NCI-H82 treated with DMSO at 0.1 percent for 48 hours (cell line): ENCODE measurements at regions not wholly inside any gene's neighbourhood (a gene's known extent, or its start where the extent isn't known, plus 50 kb on each side); places are given as distances from the start of the nearest gene placed in this dataset.

ENCODE experiments used
- DNase-seq: peaks from one replicate; lab custom pipeline; 2025; ENCODE audit not compliant: unreplicated experiment; lab: John Stamatoyannopoulos, UW

DNA sequence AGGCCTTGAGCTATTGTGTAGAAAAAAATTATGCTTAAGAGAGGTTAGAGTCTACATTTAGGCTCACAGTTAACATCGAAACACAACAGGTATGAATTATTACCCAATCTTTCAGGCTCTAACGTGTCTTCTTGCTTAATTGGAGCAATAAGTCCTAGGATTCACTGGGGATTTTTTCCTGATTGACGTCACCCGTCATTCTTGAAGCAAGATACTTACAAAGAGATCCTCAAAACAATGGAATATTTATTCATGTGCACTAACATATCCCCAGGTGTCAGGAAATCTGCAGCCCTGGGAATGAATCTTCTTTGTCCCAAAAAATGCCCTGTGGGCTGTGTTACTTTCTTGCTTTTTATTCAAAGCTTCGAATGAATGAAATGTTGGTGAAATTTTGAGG, 413.5 kb downstream of the NFIB start:
- DNase-seq: no peak

DNA sequence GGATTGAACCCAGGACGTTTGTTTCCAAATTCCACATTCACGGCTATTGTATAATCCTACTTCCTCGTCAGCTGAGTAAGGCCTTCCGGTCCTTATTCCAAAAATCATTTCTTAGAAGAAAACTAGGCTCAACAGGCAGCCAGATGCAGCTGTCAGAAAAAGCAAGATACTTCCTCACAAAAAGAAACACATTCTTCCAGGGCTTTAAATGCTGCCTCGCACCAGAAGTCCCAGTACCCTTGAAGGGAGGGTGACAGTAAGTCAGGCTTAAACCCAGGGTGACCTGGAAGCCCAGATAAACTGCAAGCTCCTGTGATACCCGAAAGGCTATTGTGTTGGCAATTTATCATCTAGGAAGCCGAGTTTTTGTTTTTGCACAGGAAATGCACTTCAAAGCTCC, 414.0 kb downstream of the NFIB start:
- no peak for DNase-seq

DNA sequence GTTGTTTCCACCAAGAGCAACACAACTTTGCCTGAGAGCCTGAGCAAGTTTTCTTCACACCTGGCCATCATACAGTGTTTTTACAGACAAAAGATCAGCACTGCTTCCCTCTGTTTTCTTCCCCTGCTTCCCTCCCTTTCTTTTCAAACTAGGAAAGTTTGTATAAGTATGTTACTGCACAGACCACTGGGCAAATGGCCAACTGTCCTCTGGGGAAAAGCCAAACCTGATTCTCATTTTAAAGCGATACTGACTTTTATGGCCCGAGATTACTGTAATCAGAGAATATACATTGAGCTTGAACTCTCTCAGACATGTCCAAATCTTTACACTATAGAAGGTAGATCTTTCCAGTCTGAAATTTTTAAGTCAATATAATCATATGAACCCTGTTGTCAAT, 415.0 kb downstream of the NFIB start:
- DNase-seq: no peak

DNA sequence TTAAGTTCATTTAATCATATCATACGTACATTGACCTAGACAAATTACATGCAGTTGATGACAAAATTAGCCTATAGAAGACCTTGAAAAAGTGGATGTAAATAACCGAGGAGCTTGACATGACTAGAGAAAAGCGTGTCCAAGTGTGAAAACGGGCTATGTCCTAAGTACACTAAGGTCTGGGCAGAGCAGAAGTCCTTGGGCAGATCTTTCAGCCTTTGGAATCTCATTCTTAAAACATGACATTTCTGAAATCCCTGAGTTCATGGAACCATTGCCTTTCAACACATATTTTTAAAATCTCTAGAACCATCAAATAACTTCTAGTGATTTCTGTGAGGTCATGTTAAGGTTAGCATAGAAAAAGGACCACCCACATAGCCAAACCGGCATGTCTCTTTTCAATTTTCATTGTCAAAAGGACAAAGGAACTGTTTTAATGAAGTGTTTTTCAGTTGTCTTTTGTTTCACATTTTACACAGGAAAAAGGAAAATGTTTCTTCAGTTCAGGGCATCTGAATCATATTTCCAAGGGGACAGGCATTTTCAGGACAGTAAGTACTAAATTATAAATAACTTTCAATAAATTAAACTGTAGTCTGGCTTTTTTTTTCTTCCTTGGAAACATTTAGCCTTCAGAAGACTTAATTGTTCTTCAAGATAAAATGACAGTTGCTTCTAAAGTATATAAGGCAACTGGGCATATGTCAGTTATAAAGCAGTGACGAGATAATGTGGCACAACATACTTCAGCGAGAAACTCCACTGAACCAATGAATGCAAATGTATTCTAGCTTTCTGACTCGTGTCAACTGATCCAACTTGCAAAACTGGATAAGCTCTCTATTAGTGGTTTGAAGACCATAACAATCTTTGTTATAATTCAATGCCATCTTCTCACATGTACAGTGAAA, 416.8 kb downstream of the NFIB start:
- DNase-seq: no peak

DNA sequence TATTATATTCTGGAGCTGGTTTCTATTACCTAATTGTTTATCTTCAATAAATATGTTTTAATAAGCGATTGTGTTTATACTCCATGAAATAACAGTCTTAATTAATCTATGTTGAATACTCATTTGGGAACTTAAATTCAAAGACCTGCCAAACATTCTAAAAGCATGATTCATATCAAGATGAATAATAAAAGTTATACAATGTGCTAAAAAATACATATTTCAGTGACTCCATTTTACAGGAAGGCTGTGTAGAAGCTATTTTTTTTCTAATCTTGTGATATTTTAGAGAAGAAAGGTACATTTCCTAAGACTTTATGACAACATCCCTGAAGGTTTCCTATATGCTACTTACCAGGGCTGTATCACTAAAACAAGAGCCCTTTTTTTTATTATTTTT, 417.9 kb downstream of the NFIB start:
- DNase-seq: no peak

DNA sequence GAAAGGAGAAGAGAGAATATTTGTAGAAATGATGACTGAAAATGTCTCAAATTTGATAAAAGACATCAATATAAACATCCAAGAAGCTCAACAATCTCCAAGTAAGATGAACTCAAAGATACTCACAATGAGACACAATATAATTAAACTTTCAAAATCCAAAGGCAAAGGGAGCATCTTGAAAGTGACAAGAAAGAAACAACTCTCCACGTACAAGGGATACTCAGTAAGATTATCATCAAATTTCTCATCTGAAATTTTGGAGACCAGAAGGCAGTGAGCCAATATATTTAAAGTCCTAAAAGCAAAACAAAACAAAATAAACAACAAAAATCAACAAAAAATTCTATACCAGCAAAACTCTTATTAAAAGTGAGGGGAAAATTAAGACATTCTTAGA, 428.7 kb downstream of the NFIB start:
- DNase-seq: no peak

DNA sequence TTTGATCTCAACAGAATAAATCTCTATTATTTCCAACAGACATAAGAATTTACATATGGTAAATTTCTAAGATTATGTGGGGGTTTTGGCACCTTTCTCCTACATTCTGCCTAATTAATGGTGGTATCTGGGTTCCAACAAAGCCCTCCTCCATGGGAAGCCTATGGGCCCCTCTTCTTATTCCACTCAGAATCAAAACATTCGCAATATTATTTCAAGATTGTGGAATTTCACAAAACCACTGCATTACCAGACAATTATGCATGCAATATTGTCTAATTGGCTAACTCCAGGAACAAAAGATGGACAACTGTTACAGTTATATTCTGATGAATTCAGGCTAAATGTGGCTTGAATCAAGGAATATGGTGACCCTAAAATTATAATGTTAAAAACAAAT, 434.0 kb downstream of the NFIB start:
- DNase-seq: no peak

DNA sequence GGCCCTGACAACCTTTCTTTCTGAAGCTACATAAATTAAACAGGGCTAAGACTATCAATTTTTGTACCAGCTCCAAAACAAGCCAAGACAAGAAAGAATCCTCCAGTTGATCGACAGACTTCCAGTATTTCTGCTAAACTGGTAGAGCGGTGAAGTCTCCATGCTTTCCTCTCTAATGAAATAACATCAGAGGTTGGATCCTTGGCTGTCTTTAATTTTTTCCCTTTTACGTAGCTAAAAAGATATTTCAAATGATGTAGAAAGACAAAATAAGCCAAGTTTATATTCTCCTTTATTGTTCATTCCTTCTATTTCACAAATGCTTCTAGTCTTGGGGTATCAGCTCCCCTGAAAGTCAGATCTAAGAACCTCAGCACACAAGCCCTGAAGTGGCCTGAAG, 434.9 kb downstream of the NFIB start:
- no peak for DNase-seq

DNA sequence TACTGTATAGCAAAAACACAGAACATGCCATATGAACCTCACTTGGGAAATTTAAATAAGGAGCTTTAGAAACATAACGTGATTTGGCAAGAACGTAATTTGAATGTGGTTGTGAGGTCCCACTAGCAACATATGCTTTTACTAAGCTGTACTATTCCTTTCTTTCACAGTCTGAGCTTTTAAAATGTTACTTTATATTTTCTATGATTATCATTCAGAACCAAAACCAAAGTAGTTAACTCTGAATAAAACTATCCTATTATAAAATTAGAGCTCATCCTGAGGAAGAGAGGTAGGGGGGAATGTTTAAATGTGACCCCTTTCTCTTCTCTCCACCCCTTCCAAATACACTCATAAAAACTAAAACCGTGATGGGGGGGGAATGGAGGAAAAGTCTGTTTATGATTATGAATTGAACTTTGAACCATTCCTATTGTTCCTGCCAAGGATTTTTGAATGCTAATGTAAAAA, 435.7 kb downstream of the NFIB start:
- no peak for DNase-seq

DNA sequence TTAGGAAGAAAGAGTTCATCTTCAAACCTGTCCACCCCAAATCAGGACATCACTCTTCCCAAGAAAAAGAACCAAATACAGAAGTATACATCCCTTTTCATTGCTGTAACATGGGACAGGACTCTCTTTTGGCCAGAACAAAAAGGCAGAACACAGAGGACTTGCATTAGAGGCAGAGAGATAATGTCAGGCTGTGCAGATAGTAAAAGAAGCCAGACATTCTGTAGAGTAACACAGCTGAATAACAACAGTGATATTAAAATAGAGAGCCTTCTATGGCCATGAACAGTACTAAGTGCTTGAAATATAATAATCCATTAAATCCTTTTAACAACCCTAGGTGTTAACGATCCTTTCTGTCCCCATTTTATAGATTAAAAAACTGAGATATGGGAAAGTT, 437.2 kb downstream of the NFIB start:
- no peak for DNase-seq

DNA sequence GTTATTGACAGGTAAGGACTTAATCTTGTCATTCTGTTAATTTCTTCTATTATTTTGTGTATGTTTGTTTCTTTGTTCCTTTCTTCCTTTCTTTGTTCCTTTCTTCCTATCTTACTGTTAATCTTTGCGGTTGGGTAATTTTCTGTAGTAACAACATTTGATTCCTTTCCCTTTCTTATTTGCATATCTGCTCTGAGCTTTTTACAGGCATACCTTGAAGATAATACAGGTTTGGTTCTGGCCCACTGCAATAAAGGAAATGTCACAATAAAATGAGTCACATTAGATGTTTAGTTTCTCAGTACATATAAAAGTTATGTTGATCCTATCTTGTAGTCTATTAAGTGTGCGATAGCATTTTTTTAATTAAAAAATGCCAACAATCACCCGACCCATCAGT, 440.7 kb downstream of the NFIB start:
- DNase-seq: no peak

DNA sequence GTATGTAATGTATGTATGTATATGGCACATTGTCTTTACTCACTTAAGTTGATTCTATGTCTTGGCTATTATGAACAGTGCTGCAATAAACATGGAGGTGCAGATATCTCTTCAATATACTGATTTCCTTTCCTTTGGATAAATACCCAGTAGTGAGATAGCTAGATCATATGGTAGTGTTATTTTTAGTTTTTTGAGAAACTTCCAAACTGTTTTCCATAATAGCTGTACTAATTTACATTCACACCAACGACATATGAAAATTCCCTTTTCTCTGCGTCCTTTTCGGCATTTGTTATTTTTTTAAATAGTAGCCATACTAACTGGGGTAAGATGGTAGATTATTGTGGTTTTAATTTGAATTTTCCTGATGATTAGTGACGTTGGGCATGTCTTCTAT, 445.6 kb downstream of the NFIB start:
- DNase-seq: no peak

DNA sequence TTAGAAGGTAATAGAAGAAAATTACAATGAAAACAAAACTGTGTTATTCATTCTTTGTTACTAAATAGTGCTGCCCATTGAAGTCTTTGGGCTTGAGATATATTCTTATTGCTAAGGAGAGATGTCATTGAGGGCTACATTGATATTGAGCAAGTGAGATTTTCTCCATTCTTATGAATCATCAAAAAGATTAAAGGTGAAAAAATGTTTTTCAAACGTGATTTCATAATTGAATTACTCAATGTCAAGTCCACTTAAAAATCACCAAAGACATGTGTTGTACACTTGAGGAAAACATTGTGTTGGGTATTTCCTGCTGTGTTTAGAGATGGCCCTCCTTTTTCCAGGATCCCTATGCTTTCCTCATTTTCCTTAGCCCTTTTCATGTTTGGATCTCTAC, 448.1 kb downstream of the NFIB start:
- no peak for DNase-seq

DNA sequence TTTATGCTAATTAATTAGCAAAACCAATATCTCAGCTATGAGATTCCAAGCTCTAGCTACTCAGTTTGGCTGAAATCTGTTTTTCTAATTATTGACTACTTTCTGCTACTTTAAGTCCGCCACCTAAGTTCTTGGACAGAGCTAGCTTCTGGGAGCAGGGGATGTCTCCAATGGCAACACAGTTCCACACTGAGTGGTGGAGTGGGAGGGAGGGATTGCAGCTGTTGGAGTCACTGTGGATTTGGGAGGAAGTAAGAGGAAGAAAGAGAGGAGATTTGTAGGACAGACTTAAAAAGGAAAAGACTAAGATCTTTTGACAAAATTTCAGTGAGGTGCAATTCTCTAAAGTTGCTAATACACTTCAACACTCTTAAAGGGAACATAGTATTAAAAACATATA, 450.8 kb downstream of the NFIB start:
- no peak for DNase-seq

DNA sequence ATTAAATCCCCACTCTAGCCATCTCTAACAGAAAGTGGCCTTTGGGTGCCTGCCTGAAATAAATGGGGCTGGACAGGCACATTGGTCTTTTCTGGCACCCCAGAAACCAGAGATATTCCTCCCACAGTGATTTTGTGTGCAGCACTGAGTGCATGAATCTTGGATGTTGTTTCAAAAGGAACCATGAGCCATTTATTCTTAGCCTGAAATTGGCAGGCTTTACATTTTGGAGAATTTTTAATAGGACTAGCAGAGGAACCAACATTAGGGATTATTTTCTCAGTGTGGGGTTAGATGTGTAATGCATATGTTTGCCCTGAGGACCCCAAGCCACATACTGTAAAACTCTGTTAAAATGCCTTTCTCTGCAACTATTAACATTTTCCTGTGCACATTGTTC, 451.3 kb downstream of the NFIB start:
- DNase-seq: no peak

DNA sequence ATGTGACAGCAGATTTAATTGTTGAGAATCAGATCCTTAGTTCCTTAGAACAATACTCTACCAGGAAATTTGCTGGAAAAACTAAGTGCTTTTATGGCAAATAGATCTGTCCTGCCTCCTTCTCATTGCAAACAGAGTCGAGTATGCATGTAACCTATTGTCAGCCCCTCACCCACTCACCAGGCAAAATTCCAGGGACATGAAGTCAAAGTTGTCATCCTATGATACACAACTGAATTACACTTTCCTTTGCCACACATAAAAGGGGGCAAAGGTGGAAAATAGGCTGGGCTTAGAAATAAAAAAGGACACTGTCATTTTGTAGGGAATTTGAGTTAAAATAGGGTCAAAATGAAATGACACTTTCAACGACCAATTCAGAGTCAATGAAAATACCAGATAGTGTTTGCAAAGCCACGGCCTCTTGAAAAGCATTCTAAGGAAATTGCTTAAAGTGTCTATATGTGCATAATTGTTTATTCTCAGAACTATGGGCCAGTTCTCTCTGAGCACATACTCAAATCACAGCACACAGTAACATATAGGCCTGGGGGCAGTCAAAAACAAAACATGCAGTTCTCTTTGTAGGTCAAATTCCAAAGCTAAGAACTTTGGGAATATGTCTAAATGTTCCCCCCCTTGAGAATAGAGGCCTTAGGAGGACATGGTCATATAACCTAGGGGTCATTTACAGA, 452.8 kb downstream of the NFIB start:
- no peak for DNase-seq

DNA sequence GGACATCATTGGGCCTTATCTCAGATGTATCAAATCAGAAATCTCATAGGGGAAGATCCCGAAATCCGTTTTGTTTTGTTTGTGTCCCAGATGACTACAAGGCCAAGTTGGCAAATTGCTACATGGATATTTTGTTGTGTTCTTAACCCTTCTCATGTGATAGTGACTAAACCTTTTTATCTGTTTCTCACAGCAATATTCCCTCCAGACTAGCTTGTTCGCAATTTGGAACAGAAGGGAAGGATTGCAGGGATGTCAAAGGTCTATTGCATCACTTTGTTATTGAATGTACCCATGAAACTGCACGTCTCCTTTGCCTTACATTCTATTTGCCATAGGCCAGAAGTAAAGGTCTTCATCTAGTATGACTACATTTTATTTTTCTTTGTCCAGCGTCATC, 453.9 kb downstream of the NFIB start:
- no peak for DNase-seq

DNA sequence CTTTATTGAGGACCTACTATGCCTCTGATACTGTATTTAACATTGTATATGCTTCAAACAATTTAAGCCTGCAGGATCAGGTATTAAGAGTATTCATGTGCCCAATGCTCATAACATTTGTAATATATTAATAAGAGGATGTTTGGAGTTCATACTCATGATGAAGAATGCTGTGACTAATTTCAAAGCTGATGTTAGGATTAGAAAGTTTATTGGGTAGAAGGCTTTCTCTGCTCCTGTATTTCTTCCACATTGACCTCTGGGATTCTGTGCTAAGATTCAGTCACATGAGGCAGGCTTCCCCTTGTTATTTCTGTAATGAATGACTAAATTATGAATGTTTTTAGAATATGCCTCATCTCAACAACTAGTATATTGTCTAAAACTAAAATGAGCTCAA, 456.4 kb downstream of the NFIB start:
- DNase-seq: no peak

DNA sequence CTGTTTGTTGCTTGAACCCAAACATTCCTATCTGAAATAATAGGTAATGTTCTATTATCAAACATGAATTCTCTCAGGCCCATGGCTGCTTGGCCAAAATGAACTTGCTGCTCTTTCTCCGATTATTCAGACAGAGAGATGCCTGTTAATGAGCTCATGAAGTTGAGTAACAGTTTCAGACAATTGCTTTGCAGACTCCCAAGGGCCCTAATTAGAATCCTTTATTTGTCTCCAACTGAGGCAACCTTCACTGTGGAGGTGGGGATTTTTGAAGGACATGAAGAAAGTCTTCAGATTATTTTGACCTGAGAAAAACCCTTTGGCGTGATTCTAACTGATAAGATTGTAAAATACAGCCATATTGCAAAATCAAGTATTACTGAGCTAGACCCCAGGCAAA, 466.7 kb downstream of the NFIB start:
- no peak for DNase-seq

DNA sequence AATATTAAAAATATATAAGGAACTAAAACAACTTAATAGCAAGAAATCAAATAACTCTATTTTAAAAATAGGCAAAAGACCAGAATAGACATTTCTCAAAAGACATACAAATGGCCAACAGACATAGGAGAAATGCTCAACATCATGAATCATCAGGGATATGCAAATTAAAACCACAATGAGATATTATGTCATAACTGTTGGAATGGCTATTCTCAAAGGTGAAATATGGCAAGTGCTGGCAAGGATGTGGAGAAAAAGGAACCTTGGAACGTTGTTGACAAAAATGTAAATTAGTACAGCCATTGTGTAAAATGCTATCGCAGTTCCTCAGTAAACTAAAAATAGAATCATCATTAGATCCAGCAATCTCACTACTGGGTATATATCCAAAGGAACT, 468.5 kb downstream of the NFIB start:
- no peak for DNase-seq

DNA sequence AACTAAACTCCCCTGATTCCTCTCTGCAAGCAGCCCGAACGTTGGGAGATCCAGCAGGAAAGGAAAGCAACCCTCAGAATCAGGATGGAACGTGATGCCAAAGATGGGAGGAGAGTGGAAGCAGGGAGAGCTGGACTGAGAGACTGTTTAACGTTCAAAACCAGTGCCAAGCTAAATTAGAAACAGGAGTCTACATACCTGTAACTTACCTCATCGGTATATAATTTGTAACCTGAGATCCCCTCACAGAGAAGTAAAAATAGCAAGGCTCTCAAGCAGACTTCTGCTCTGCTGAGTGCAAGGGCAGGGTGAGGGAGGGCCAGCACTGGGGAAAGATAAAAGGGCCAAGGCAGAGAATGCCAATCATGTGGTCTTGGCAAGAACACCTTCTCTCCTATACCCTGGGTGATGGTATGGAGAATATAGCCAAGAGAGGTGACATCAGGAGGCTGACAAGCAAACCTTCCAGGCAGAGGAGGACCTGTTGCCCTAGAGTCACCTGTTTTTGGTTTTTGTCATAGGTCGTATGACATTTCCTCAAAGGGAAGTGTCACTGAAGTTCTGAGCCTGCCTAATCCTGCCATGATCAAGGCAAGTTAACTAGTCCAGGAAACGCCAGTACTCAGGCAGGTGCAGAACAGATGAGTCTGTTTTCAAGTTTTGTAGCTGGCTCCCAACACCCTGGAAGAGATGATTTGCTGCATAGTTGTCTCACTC, 472.0 kb downstream of the NFIB start:
- DNase-seq: no peak

DNA sequence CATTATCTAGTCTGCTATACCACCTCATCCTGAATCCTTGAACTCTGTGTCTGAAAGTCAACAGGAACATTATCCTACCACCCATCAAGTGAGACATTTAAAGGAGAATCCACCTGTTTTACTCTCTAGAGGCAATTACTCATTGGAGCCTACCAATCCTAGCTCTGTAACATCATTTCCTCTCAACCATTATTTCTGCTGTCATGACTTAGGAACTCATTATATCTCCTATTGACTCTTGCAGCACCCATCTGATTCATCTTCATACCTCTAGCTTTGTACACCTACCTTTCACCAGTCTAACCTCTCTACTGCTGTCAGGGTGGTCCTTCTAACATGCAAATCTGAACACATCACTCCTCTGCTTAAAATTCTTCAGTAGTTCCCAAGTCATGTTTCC, 481.5 kb downstream of the NFIB start:
- DNase-seq: no peak
